ENCODE measurements at regions not wholly inside any gene's neighbourhood (a gene's known extent, or its start where the extent isn't known, plus 50 kb on each side); places are given as distances from the start of the nearest gene placed in this dataset.
"Not testable (repeated sequence)": the region's sequence is repeated elsewhere in the genome, so short reads cannot be mapped to it uniquely, and the experiment has no call there.

- no peak for DNase-seq
- H3K36me3 ChIP-seq, result no peaks in the 10 kb centered on the region
- no peak overlapping the region for H3K27ac ChIP-seq (replicated peaks)
- intact Hi-C loops (cut with micrococcal nuclease), result no loop called here
- TF ChIP-seq CTCF (IDR thresholded peaks at IDR 0.05; ENCODE audit: borderline replicate concordance), result no peak
- H3K4me3 ChIP-seq, result no peak overlapping the region
- no peaks in the 10 kb centered on the region for H3K9me3 ChIP-seq (replicated peaks)
- no peaks in the 10 kb centered on the region for H3K4me1 ChIP-seq
- no peaks in the 10 kb centered on the region for H3K27me3 ChIP-seq (ENCODE audit: low read depth)
Observed at GRCh38 chr14:86782092-86782580, 1210.8 kb downstream of the GALC start.

- Histone ChIP-seq H3K36me3 (no peaks in the 10 kb centered on the region), H3K9me3 (replicated peaks) (no peaks in the 10 kb centered on the region), H3K27me3 (ENCODE audit: low read depth) (no peaks in the 10 kb centered on the region), H3K27ac (replicated peaks) (no peak overlapping the region), H3K4me3 (no peak overlapping the region), H3K4me1 (no peaks in the 10 kb centered on the region)
- no peak for TF ChIP-seq CTCF (IDR thresholded peaks at IDR 0.05; ENCODE audit: borderline replicate concordance)
- intact Hi-C loops (cut with micrococcal nuclease), result no loop called here
- DNase-seq, result no peak
Observed at GRCh38 chr14:86780876-86781510, 1212.0 kb downstream of the GALC start.

- DNase-seq, result no peak
- Histone ChIP-seq H3K9me3 (replicated peaks) (no peaks in the 10 kb centered on the region), H3K4me1 (no peaks in the 10 kb centered on the region), H3K36me3 (no peaks in the 10 kb centered on the region), H3K27ac (replicated peaks) (no peak overlapping the region), H3K4me3 (no peak overlapping the region), H3K27me3 (ENCODE audit: low read depth) (no peaks in the 10 kb centered on the region)
- no peak for TF ChIP-seq CTCF (IDR thresholded peaks at IDR 0.05; ENCODE audit: borderline replicate concordance)
- intact Hi-C loops (cut with micrococcal nuclease), result no loop called here
Observed at GRCh38 chr14:86780461-86780860, 1212.5 kb downstream of the GALC start.

GRCh38 chr14:86779416-86779815, 1213.6 kb downstream of the GALC start:
- H3K36me3 ChIP-seq, result no peaks in the 10 kb centered on the region
- H3K9me3 ChIP-seq (replicated peaks), result no peaks in the 10 kb centered on the region
- no peak for DNase-seq
- no peak for TF ChIP-seq CTCF (IDR thresholded peaks at IDR 0.05; ENCODE audit: borderline replicate concordance)
- intact Hi-C loops (cut with micrococcal nuclease), result no loop called here
- H3K27me3 ChIP-seq (ENCODE audit: low read depth), result no peaks in the 10 kb centered on the region
- no peak overlapping the region for H3K27ac ChIP-seq (replicated peaks)
- H3K4me1 ChIP-seq, result no peaks in the 10 kb centered on the region
- H3K4me3 ChIP-seq, result no peak overlapping the region

DNA sequence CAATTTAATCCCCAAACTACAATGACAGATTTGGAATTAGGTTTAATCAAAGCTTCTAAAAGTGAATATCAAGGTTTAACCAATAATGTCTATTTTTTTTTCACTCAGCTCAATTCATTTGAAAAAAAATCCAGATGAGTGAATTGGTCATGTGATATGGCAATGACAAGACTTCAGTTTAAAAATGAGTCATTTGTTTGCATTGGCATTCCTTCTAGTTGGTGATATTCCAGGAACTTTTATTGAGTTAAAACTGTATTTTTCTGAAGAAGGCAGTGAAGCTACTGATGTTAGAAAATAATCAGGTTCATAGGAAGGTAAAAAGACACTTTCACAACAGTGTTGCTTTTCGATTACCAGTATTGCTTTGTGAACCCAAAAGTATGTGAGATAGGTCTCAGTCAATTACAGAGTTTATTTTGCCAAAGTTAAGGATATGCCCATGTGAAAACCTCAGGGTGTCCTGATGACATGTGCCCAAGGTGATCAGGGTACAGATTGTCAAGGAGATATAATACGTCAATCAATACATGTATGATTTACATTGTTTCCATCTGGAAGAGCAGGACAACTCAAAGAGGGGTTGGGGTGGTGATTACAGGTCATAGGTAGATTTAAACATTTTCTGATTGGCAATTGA, 1214.9 kb downstream of the GALC start:
- Histone ChIP-seq H3K27ac (replicated peaks) (no peak overlapping the region), H3K36me3 (no peaks in the 10 kb centered on the region), H3K4me1 (no peaks in the 10 kb centered on the region), H3K4me3 (no peak overlapping the region), H3K27me3 (ENCODE audit: low read depth) (no peaks in the 10 kb centered on the region), H3K9me3 (replicated peaks) (no peaks in the 10 kb centered on the region)
- no peak for DNase-seq
- no peak for TF ChIP-seq CTCF (IDR thresholded peaks at IDR 0.05; ENCODE audit: borderline replicate concordance)
- intact Hi-C loops (cut with micrococcal nuclease), result no loop called here

GRCh38 chr14:86775896-86776295, 1217.1 kb downstream of the GALC start:
- DNase-seq; H3K27ac ChIP-seq (replicated peaks); intact Hi-C loops (cut with micrococcal nuclease): not testable (repeated sequence)

More at GRCh38 chr14:86775896-86776295, 1217.1 kb downstream of the GALC start:
- not testable (repeated sequence) for H3K9me3 ChIP-seq (replicated peaks); H3K36me3 ChIP-seq; H3K4me1 ChIP-seq; H3K4me3 ChIP-seq; H3K27me3 ChIP-seq (ENCODE audit: low read depth)
